ENCODE measurements at regions not wholly inside any gene's neighbourhood (a gene's known extent, or its start where the extent isn't known, plus 50 kb on each side); places are given as distances from the start of the nearest gene placed in this dataset.
"Not testable (repeated sequence)": the region's sequence is repeated elsewhere in the genome, so short reads cannot be mapped to it uniquely, and the experiment has no call there.

DNA sequence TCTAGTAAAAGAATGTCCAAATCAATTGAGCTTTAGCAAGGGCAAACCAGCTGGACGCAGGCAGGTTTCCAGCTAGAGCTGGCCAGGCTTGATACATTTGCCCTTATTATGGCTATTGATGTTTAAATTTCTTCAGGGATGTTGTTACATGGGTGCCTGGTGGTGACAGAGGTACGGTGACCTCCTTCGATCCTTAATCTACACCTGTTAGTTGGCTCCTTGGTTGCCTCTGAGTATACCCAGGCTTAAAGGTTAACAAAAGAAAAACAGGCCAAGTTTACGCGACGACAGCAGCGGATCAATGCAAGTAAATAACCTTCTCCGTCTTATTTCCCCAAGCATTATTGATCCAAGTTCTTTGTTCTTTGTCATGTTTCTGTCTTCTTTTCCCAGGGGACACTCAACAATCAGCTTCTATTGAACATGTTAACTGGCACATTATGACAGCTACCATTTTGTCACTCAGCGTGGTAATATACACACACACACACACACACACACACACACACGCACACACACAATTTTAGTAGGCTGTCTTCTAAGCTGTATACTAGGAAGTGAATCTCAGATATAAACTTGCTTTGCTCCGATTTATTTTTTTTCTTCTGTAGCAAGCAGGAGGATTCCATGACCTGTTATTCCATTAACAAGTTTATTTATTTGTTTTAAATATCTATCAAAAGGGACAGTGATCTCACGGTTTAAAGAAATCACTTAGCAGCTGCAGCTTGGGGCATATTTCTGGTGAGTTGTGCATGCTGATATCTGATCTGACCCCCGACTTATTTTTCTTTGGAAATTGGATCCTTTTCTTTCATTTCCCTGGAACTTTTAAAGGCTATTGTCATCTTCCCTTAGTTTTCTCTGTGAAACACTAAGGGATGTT is 844.7 kb downstream of the MCTP2 start:
- BruUV-seq (replicated peaks): no TSS peak
- intact Hi-C loops (cut with micrococcal nuclease; ENCODE audit: unreplicated experiment): no loop called here
- TF ChIP-seq EZH2 (IDR thresholded peaks at IDR 0.05; ENCODE audit: borderline replicate concordance, low read depth, low read length, poor library complexity, severe bottlenecking): no peak
- TF ChIP-seq, protein P1, sequence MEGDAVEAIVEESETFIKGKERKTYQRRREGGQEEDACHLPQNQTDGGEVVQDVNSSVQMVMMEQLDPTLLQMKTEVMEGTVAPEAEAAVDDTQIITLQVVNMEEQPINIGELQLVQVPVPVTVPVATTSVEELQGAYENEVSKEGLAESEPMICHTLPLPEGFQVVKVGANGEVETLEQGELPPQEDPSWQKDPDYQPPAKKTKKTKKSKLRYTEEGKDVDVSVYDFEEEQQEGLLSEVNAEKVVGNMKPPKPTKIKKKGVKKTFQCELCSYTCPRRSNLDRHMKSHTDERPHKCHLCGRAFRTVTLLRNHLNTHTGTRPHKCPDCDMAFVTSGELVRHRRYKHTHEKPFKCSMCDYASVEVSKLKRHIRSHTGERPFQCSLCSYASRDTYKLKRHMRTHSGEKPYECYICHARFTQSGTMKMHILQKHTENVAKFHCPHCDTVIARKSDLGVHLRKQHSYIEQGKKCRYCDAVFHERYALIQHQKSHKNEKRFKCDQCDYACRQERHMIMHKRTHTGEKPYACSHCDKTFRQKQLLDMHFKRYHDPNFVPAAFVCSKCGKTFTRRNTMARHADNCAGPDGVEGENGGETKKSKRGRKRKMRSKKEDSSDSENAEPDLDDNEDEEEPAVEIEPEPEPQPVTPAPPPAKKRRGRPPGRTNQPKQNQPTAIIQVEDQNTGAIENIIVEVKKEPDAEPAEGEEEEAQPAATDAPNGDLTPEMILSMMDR (conservative IDR thresholded peaks at IDR 0.05; ENCODE audit: low read depth, low read length): no peak
- Histone ChIP-seq H3K9me3 (ENCODE audit: low read depth, low read length, poor library complexity, severe bottlenecking) (no peaks in the 10 kb centered on the region), H3K27me3 (replicated peaks; ENCODE audit: insufficient read depth, low read depth, low read length, poor library complexity) (no peaks in the 10 kb centered on the region), H3K36me3 (ENCODE audit: insufficient read depth, low read length, poor library complexity, severe bottlenecking) (no peaks in the 10 kb centered on the region), H3K4me3 (ENCODE audit: low read depth, low read length, poor library complexity, severe bottlenecking) (no peak overlapping the region), H3K4me1 (ENCODE audit: insufficient read depth, low read length, poor library complexity, severe bottlenecking) (no peaks in the 10 kb centered on the region), H3K27ac (ENCODE audit: low read depth, low read length, poor library complexity, severe bottlenecking) (no peak overlapping the region)
- DNase-seq (ENCODE audit: low spot score): no peak
- CTCF ChIA-PET: no interaction called here
- POLR2A ChIA-PET (ENCODE audit: low non-redundant PET): no interaction called here

- Histone ChIP-seq H3K27me3 (replicated peaks; ENCODE audit: insufficient read depth, low read depth, low read length, poor library complexity) (no peaks in the 10 kb centered on the region), H3K9me3 (ENCODE audit: low read depth, low read length, poor library complexity, severe bottlenecking) (no peaks in the 10 kb centered on the region), H3K27ac (ENCODE audit: low read depth, low read length, poor library complexity, severe bottlenecking) (no peak overlapping the region), H3K4me3 (ENCODE audit: low read depth, low read length, poor library complexity, severe bottlenecking) (no peak overlapping the region), H3K36me3 (ENCODE audit: insufficient read depth, low read length, poor library complexity, severe bottlenecking) (no peaks in the 10 kb centered on the region), H3K4me1 (ENCODE audit: insufficient read depth, low read length, poor library complexity, severe bottlenecking) (no peaks in the 10 kb centered on the region)
- ChIA-PET POLR2A (ENCODE audit: low non-redundant PET) (no interaction called here), CTCF (no interaction called here)
- no TSS peak for BruUV-seq (replicated peaks)
- no peak for DNase-seq (ENCODE audit: low spot score)
- intact Hi-C loops (cut with micrococcal nuclease; ENCODE audit: unreplicated experiment): no loop called here
- TF ChIP-seq EZH2 (IDR thresholded peaks at IDR 0.05; ENCODE audit: borderline replicate concordance, low read depth, low read length, poor library complexity, severe bottlenecking): no peak
- TF ChIP-seq, protein P1 (conservative IDR thresholded peaks at IDR 0.05; ENCODE audit: low read depth, low read length): no peak
Measured at GRCh38 chr15:95076678-95076990, 845.3 kb downstream of the MCTP2 start.

- Histone ChIP-seq H3K27ac (ENCODE audit: low read depth, low read length, poor library complexity, severe bottlenecking) (no peak overlapping the region), H3K27me3 (replicated peaks; ENCODE audit: insufficient read depth, low read depth, low read length, poor library complexity) (no peaks in the 10 kb centered on the region), H3K36me3 (ENCODE audit: insufficient read depth, low read length, poor library complexity, severe bottlenecking) (no peaks in the 10 kb centered on the region), H3K4me1 (ENCODE audit: insufficient read depth, low read length, poor library complexity, severe bottlenecking) (no peaks in the 10 kb centered on the region), H3K4me3 (ENCODE audit: low read depth, low read length, poor library complexity, severe bottlenecking) (no peak overlapping the region), H3K9me3 (ENCODE audit: low read depth, low read length, poor library complexity, severe bottlenecking) (no peaks in the 10 kb centered on the region)
- intact Hi-C loops (cut with micrococcal nuclease; ENCODE audit: unreplicated experiment): no loop called here
- BruUV-seq (replicated peaks): no TSS peak
- CTCF ChIA-PET: no interaction called here
- TF ChIP-seq, protein P1 (conservative IDR thresholded peaks at IDR 0.05; ENCODE audit: low read depth, low read length): no peak
- no peak for TF ChIP-seq EZH2 (IDR thresholded peaks at IDR 0.05; ENCODE audit: borderline replicate concordance, low read depth, low read length, poor library complexity, severe bottlenecking)
- DNase-seq (ENCODE audit: low spot score): no peak
- POLR2A ChIA-PET (ENCODE audit: low non-redundant PET): no interaction called here
Measured at GRCh38 chr15:95078003-95078402, 846.6 kb downstream of the MCTP2 start.

DNA sequence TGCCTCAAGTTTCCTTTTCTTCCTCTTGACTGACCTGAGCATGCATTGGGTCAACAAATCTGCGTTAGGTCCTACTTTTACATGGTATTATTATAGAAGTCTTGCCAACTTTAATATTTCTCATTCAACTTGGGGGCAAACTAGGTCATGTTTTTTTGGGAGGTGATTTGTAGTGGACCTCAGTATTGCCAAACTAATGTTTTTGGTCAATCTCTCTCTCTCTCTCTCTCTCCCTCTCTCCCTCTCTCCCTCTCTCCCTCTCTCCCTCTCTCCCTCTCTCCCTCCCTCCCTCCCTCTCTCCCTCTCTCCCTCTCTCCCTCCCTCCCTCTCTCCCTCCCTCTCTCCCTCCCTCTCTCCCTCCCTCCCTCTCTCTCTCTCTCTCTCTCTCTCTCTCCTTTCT is 848.9 kb downstream of the MCTP2 start:
- H3K4me3 ChIP-seq (ENCODE audit: low read depth, low read length, poor library complexity, severe bottlenecking); H3K27me3 ChIP-seq (replicated peaks; ENCODE audit: insufficient read depth, low read depth, low read length, poor library complexity); CTCF ChIA-PET: not testable (repeated sequence)

More for the DNA sequence above, 848.9 kb downstream of the MCTP2 start:
- H3K27ac ChIP-seq (ENCODE audit: low read depth, low read length, poor library complexity, severe bottlenecking); DNase-seq (ENCODE audit: low spot score); intact Hi-C loops (cut with micrococcal nuclease; ENCODE audit: unreplicated experiment); POLR2A ChIA-PET (ENCODE audit: low non-redundant PET); BruUV-seq (replicated peaks); H3K9me3 ChIP-seq (ENCODE audit: low read depth, low read length, poor library complexity, severe bottlenecking); H3K4me1 ChIP-seq (ENCODE audit: insufficient read depth, low read length, poor library complexity, severe bottlenecking); H3K36me3 ChIP-seq (ENCODE audit: insufficient read depth, low read length, poor library complexity, severe bottlenecking): not testable (repeated sequence)
